ENCODE measurements at regions not wholly inside any gene's neighbourhood (a gene's known extent, or its start where the extent isn't known, plus 50 kb on each side); places are given as distances from the start of the nearest gene placed in this dataset.
"Not testable (repeated sequence)": the region's sequence is repeated elsewhere in the genome, so short reads cannot be mapped to it uniquely, and the experiment has no call there.

- no peaks in the 10 kb centered on the region for H4K20me1 ChIP-seq (ENCODE audit: control insufficient read depth, insufficient read depth, insufficient read length)
- TF ChIP-seq CTCF (conservative IDR thresholded peaks at IDR 0.05), result no peak
- H3K79me2 ChIP-seq (ENCODE audit: insufficient read depth, low read length), result no peaks in the 10 kb centered on the region
- peaks cover 0 to 3% (median 0%) of the 10 kb centered on the region in 3 experiments; a peak in 2 of 7 replicates for H3K36me3 Mint-ChIP-seq (ENCODE audit: insufficient read depth in 1 of 3, low read depth in 3 of 3)
- no peak overlapping the region for H4K8ac ChIP-seq (replicated peaks; ENCODE audit: insufficient read length, low read depth, low read length)
- H2BK20ac ChIP-seq (ENCODE audit: low read depth, low read length, poor library complexity, severe bottlenecking), result no peak overlapping the region
- H4K5ac ChIP-seq (ENCODE audit: insufficient read length, low read depth, low read length), result no peak overlapping the region
- no peak overlapping the region for H3K27ac ChIP-seq (ENCODE audit: insufficient read length, low read depth, low read length)
- peaks cover 5 to 8% of the 10 kb centered on the region in 2 experiments for H3K4me1 Mint-ChIP-seq
- no peak overlapping the region for H2AK5ac ChIP-seq (ENCODE audit: insufficient read length, low read length)
- H2BK12ac ChIP-seq (ENCODE audit: insufficient read length, low read depth, low read length), result no peak overlapping the region
- peaks cover 0 to 8% of the 10 kb centered on the region in 2 experiments; a peak in 2 of 5 replicates for H3K9me3 Mint-ChIP-seq
- H3K4ac ChIP-seq (ENCODE audit: low read depth, low read length), result no peak overlapping the region
- H2BK5ac ChIP-seq (ENCODE audit: insufficient read length, low read length), result no peak overlapping the region
- H3K9me3 ChIP-seq (ENCODE audit: control insufficient read depth, low read depth, low read length), result no peaks in the 10 kb centered on the region
- H3K27me3 Mint-ChIP-seq (ENCODE audit: low read depth), result no peaks in the 10 kb centered on the region
- no peak overlapping the region for H3K9ac ChIP-seq (ENCODE audit: extremely low read depth, insufficient read length, low read length)
- H3K23me2 ChIP-seq (ENCODE audit: insufficient read length, low read depth, low read length, poor library complexity, severe bottlenecking), result no peaks in the 10 kb centered on the region
- H2BK15ac ChIP-seq (ENCODE audit: low read depth, low read length), result no peak overlapping the region
- H3K27ac Mint-ChIP-seq, result no peak overlapping the region; a peak in 1 of 7 replicates
- no peaks in the 10 kb centered on the region; the same call in 1 of the 2 replicates for H3K27me3 ChIP-seq (ENCODE audit: insufficient read depth, low read length)
- no peak overlapping the region for H3T11ph ChIP-seq (ENCODE audit: low read length)
- no peak overlapping the region for H3K4me2 ChIP-seq (ENCODE audit: insufficient read depth, insufficient read length, low read length)
- H3K23ac ChIP-seq (ENCODE audit: insufficient read length, low read depth, low read length), result no peak overlapping the region
- H3K4me1 ChIP-seq (ENCODE audit: insufficient read depth, low read length), result no peaks in the 10 kb centered on the region; the same call in 1 of the 2 replicates
- no peak overlapping the region for H3K56ac ChIP-seq (ENCODE audit: insufficient read length, low read depth, low read length)
- no peak overlapping the region for H2AFZ ChIP-seq (ENCODE audit: low read length)
- no peak for DNase-seq
- H2BK120ac ChIP-seq (ENCODE audit: low read depth, low read length, poor library complexity, severe bottlenecking), result no peak overlapping the region
- no peak overlapping the region for H3K18ac ChIP-seq (ENCODE audit: insufficient read length, low read depth, low read length)
- no peak overlapping the region for H3K4me3 Mint-ChIP-seq
- no peak overlapping the region for H3K14ac ChIP-seq (ENCODE audit: insufficient read depth, low read length)
- H4K91ac ChIP-seq (ENCODE audit: insufficient read length, low read depth, low read length), result no peak overlapping the region
- no peaks in the 10 kb centered on the region for H3K79me1 ChIP-seq (ENCODE audit: insufficient read depth, low read depth, low read length, poor library complexity, severe bottlenecking)
These were observed 131.1 kb downstream of the HNMT start for GRCh38 chr2:138095336-138095735.

DNA sequence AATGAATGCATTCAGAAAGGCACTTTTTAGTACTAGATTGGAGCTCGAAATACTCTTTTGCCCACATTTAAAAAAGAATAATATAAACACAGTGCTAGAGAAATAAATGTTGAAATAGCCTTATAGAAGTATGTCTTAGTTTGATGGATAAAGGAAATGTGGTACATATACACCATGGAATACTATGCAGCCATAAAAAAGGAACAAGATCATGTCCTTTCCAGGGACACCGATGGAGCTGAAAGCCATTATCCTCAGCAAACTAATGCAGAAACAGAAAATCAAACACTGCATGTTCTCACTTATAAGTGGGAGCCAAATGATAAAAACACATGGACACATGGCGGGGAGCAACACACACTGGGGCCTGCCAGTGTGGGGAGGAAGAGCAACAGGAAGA is 135.0 kb downstream of the HNMT start:
- not testable (repeated sequence) for H3K14ac ChIP-seq (ENCODE audit: insufficient read depth, low read length); H3K9me3 Mint-ChIP-seq; H2AK5ac ChIP-seq (ENCODE audit: insufficient read length, low read length); H3K23ac ChIP-seq (ENCODE audit: insufficient read length, low read depth, low read length); H3K23me2 ChIP-seq (ENCODE audit: insufficient read length, low read depth, low read length, poor library complexity, severe bottlenecking); H4K8ac ChIP-seq (replicated peaks; ENCODE audit: insufficient read length, low read depth, low read length); H2BK20ac ChIP-seq (ENCODE audit: low read depth, low read length, poor library complexity, severe bottlenecking); H3K4me1 Mint-ChIP-seq; H4K20me1 ChIP-seq (ENCODE audit: control insufficient read depth, insufficient read depth, insufficient read length); H3K56ac ChIP-seq (ENCODE audit: insufficient read length, low read depth, low read length); H3K4ac ChIP-seq (ENCODE audit: low read depth, low read length); H3K27me3 ChIP-seq (ENCODE audit: insufficient read depth, low read length); H2BK12ac ChIP-seq (ENCODE audit: insufficient read length, low read depth, low read length); H2BK15ac ChIP-seq (ENCODE audit: low read depth, low read length); H3K4me3 Mint-ChIP-seq; H3K36me3 Mint-ChIP-seq (ENCODE audit: insufficient read depth in 1 of 3, low read depth in 3 of 3); H3K9ac ChIP-seq (ENCODE audit: extremely low read depth, insufficient read length, low read length); H2BK5ac ChIP-seq (ENCODE audit: insufficient read length, low read length); DNase-seq; H3K27ac ChIP-seq (ENCODE audit: insufficient read length, low read depth, low read length); H2AFZ ChIP-seq (ENCODE audit: low read length); H3K4me1 ChIP-seq (ENCODE audit: insufficient read depth, low read length); H3T11ph ChIP-seq (ENCODE audit: low read length); H3K27me3 Mint-ChIP-seq (ENCODE audit: low read depth); H3K4me2 ChIP-seq (ENCODE audit: insufficient read depth, insufficient read length, low read length); H3K9me3 ChIP-seq (ENCODE audit: control insufficient read depth, low read depth, low read length); H2BK120ac ChIP-seq (ENCODE audit: low read depth, low read length, poor library complexity, severe bottlenecking); H4K91ac ChIP-seq (ENCODE audit: insufficient read length, low read depth, low read length); H3K18ac ChIP-seq (ENCODE audit: insufficient read length, low read depth, low read length); H3K79me2 ChIP-seq (ENCODE audit: insufficient read depth, low read length); H3K79me1 ChIP-seq (ENCODE audit: insufficient read depth, low read depth, low read length, poor library complexity, severe bottlenecking); H3K27ac Mint-ChIP-seq; H4K5ac ChIP-seq (ENCODE audit: insufficient read length, low read depth, low read length)
- no CpG with 5 or more reads among the region's 3 CpGs for WGBS (ENCODE audit: extremely low coverage, insufficient read length, low lambda C conversion rate)

Data from H9 (cell line).